Stimulated activated memory B cell treated with anti-CD40 and anti-IgM and Interleukin-4, amounts not matched to agents 10 μg/mL and 1 μg/mL and 100 μg/mL, for 72 hours (primary cell): ENCODE measurements at regions not wholly inside any gene's neighbourhood (a gene's known extent, or its start where the extent isn't known, plus 50 kb on each side); places are given as distances from the start of the nearest gene placed in this dataset.
A peak's percentile ranks its signal among the peaks of the same experiment; 100 is the strongest.

Source experiments
- ATAC-seq: fragments of 150-1000 bp; cut with Tn5 transposase; 2 replicates; pipeline ENCODE4 v1.10.0; 2021
- H3K27ac Mint-ChIP-seq: one replicate; pipeline ENCODE4 v1.8.0; 2022; ENCODE audit warnings: mild to moderate bottlenecking, mixed read lengths
- H3K27me3 Mint-ChIP-seq: one replicate; pipeline ENCODE4 v1.8.0; 2022; ENCODE audit warnings: mixed read lengths
- H3K36me3 Mint-ChIP-seq: one replicate; pipeline ENCODE4 v1.8.0; 2022; ENCODE audit warnings: mixed read lengths
- H3K4me1 Mint-ChIP-seq: one replicate; pipeline ENCODE4 v1.8.0; 2022; ENCODE audit warnings: mixed read lengths
- H3K4me3 Mint-ChIP-seq: one replicate; pipeline ENCODE4 v1.8.0; 2022; ENCODE audit warnings: mild to moderate bottlenecking, moderate library complexity, mixed read lengths
- H3K9me3 Mint-ChIP-seq: one replicate; pipeline ENCODE4 v1.8.0; 2022; ENCODE audit warnings: mixed read lengths

- no peaks in the 10 kb centered on the region for H3K36me3 Mint-ChIP-seq
- peaks cover 39% of the 10 kb centered on the region for H3K27me3 Mint-ChIP-seq
- ATAC-seq = no peak
- no peaks in the 10 kb centered on the region for H3K9me3 Mint-ChIP-seq
- H3K4me3 Mint-ChIP-seq = no peak overlapping the region
- peaks cover 7% of the 10 kb centered on the region for H3K4me1 Mint-ChIP-seq
- no peak overlapping the region for H3K27ac Mint-ChIP-seq
Measured at GRCh38 chr2:120549841-120550240, 185.8 kb upstream of the GLI2 start.

DNA sequence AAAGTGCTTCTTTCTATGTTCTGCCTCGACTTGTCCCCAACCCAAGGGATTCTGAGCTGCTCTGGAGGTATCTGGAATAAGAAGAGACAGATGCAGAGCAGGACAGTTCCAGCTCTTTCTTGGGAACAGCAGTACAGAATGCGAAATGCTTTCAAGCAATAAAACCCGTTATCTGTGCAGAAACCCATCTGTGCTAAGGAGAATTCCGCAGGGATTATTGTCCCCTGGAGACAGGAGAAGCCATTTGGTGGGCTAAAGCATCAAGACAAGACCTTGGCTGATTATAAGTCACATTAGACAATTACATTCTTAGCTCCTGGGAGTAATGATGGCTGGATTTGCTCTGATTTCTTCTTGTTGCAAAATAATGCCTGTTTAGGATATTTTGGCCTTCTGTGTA, 185.4 kb upstream of the GLI2 start:
- Mint-ChIP-seq H3K27me3 (peaks cover 39% of the 10 kb centered on the region), H3K9me3 (no peaks in the 10 kb centered on the region), H3K36me3 (no peaks in the 10 kb centered on the region), H3K4me3 (no peak overlapping the region), H3K27ac (no peak overlapping the region), H3K4me1 (peaks cover 7% of the 10 kb centered on the region)
- ATAC-seq = no peak

- Mint-ChIP-seq H3K27me3 (peaks cover 38% of the 10 kb centered on the region), H3K27ac (no peak overlapping the region), H3K9me3 (no peaks in the 10 kb centered on the region), H3K4me3 (no peak overlapping the region), H3K4me1 (peaks cover 7% of the 10 kb centered on the region), H3K36me3 (no peaks in the 10 kb centered on the region)
- no peak for ATAC-seq
Measured at GRCh38 chr2:120550893-120551446, 184.7 kb upstream of the GLI2 start.

GRCh38 chr2:120551522-120551921, 184.1 kb upstream of the GLI2 start:
- Mint-ChIP-seq H3K9me3 (no peaks in the 10 kb centered on the region), H3K4me3 (no peak overlapping the region), H3K27me3 (peaks cover 40% of the 10 kb centered on the region), H3K27ac (no peak overlapping the region), H3K4me1 (peaks cover 7% of the 10 kb centered on the region), H3K36me3 (no peaks in the 10 kb centered on the region)
- peak; percentile 55 for ATAC-seq

GRCh38 chr2:120552079-120552478, 183.6 kb upstream of the GLI2 start:
- no peaks in the 10 kb centered on the region for H3K36me3 Mint-ChIP-seq
- H3K4me3 Mint-ChIP-seq = no peak overlapping the region
- H3K27me3 Mint-ChIP-seq = peaks cover 45% of the 10 kb centered on the region
- no peak for ATAC-seq
- no peaks in the 10 kb centered on the region for H3K9me3 Mint-ChIP-seq
- H3K4me1 Mint-ChIP-seq = peaks cover 7% of the 10 kb centered on the region
- no peak overlapping the region for H3K27ac Mint-ChIP-seq

DNA sequence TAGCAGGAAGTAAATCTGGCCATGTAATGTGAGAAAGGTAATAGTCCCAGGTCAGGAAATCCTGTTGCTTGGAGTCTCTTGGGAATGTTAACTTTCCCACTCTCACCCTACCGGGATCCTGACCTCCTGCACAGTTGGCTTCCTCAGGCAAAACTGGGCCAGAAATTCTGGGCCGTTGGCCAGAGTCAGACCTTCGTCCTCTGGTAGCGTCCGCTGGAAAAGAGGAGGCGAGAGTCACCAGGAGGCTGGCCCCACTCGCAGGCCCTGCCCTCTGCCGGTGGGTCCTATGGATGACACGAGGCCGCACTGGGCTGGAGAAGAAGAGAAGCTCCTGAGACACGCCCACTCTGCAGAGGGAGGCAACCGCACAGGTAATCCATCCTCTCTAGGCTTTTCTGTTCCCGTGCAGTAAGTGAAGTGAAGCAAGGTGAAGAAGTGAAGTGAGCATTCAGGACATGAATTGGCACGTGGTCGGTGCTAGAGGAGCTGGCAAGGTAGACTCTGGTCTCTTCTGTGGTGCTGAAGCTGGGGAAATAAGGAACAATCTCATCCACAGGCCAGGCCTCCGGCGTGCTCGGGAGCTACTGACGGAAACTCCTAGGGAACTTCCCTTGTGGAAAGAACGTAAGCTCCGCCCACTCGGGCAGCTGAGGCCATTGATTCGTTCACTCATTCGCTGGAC, 182.7 kb upstream of the GLI2 start:
- Mint-ChIP-seq H3K27me3 (peaks cover 52% of the 10 kb centered on the region), H3K9me3 (no peaks in the 10 kb centered on the region), H3K4me3 (no peak overlapping the region), H3K27ac (no peak overlapping the region), H3K36me3 (no peaks in the 10 kb centered on the region), H3K4me1 (peaks cover 7% of the 10 kb centered on the region)
- no peak for ATAC-seq

GRCh38 chr2:120554625-120555032, 181.0 kb upstream of the GLI2 start:
- Mint-ChIP-seq H3K27me3 (peaks cover 52% of the 10 kb centered on the region), H3K4me1 (peaks cover 7% of the 10 kb centered on the region), H3K9me3 (no peaks in the 10 kb centered on the region), H3K36me3 (no peaks in the 10 kb centered on the region), H3K4me3 (no peak overlapping the region), H3K27ac (no peak overlapping the region)
- no peak for ATAC-seq

DNA sequence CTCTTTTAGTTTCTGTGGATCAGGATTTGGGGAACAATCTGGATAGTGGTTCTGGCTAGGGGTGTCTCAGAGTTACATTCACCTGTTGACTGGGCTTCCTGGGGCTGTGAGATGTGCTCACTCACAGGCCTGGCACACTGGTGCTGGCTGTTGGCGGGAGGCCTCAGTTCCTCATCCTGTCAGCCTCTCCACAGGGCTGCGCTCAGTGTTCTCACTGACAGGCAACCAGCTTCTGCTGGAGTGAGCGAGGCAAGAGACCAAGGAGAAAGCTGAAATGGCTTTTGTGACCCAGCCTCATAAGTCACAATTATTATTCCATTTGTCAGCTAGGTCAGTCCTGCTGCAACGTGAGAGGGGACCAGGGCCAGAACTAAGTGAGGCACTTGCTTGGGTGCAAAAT, 180.6 kb upstream of the GLI2 start:
- no peak overlapping the region for H3K27ac Mint-ChIP-seq
- H3K4me3 Mint-ChIP-seq = no peak overlapping the region
- peaks cover 7% of the 10 kb centered on the region for H3K4me1 Mint-ChIP-seq
- no peaks in the 10 kb centered on the region for H3K36me3 Mint-ChIP-seq
- ATAC-seq = no peak
- peaks cover 52% of the 10 kb centered on the region for H3K27me3 Mint-ChIP-seq
- H3K9me3 Mint-ChIP-seq = no peaks in the 10 kb centered on the region

GRCh38 chr2:120556911-120557310, 178.8 kb upstream of the GLI2 start:
- Mint-ChIP-seq H3K36me3 (no peaks in the 10 kb centered on the region), H3K9me3 (no peaks in the 10 kb centered on the region), H3K4me3 (no peak overlapping the region), H3K27me3 (peaks cover 52% of the 10 kb centered on the region), H3K4me1 (peaks cover 7% of the 10 kb centered on the region), H3K27ac (no peak overlapping the region)
- no peak for ATAC-seq

DNA sequence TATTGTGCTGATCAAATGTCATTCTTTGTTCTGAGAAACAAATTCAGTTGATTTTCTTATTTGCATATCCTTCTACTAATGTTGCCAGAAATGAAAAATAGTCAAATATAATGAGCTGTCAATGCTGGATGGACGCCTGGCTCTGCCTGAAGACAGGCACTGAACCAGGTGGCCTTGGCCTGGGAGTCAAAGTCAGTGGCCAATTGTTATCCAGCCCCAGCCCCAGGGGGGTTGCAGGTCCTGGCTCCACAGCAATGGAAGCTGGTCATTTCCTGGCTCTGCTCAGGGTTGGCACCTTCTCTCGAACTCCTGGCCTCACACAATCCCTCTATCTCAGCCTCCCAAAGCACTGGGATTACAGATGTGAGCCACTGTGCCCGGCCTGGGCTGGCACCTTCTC, 176.8 kb upstream of the GLI2 start:
- ATAC-seq = no peak
- no peaks in the 10 kb centered on the region for H3K4me1 Mint-ChIP-seq
- H3K9me3 Mint-ChIP-seq = no peaks in the 10 kb centered on the region
- no peak overlapping the region for H3K27ac Mint-ChIP-seq
- no peaks in the 10 kb centered on the region for H3K36me3 Mint-ChIP-seq
- peaks cover 50% of the 10 kb centered on the region for H3K27me3 Mint-ChIP-seq
- H3K4me3 Mint-ChIP-seq = no peak overlapping the region

- H3K27ac Mint-ChIP-seq = no peak overlapping the region
- no peaks in the 10 kb centered on the region for H3K9me3 Mint-ChIP-seq
- H3K4me3 Mint-ChIP-seq = no peak overlapping the region
- peaks cover 45% of the 10 kb centered on the region for H3K27me3 Mint-ChIP-seq
- no peaks in the 10 kb centered on the region for H3K36me3 Mint-ChIP-seq
- ATAC-seq = no peak
- H3K4me1 Mint-ChIP-seq = no peaks in the 10 kb centered on the region
Measured at GRCh38 chr2:120559401-120559800, 176.3 kb upstream of the GLI2 start.

- H3K27ac Mint-ChIP-seq = no peak overlapping the region
- no peaks in the 10 kb centered on the region for H3K9me3 Mint-ChIP-seq
- no peaks in the 10 kb centered on the region for H3K36me3 Mint-ChIP-seq
- H3K4me1 Mint-ChIP-seq = no peaks in the 10 kb centered on the region
- H3K27me3 Mint-ChIP-seq = peaks cover 36% of the 10 kb centered on the region
- H3K4me3 Mint-ChIP-seq = no peak overlapping the region
- no peak for ATAC-seq
Measured at GRCh38 chr2:120560330-120560729, 175.3 kb upstream of the GLI2 start.

- H3K4me3 Mint-ChIP-seq = no peak overlapping the region
- H3K9me3 Mint-ChIP-seq = no peaks in the 10 kb centered on the region
- ATAC-seq = no peak
- H3K4me1 Mint-ChIP-seq = no peaks in the 10 kb centered on the region
- no peak overlapping the region for H3K27ac Mint-ChIP-seq
- H3K36me3 Mint-ChIP-seq = no peaks in the 10 kb centered on the region
- H3K27me3 Mint-ChIP-seq = peaks cover 24% of the 10 kb centered on the region
Measured at GRCh38 chr2:120561379-120562035, 174.2 kb upstream of the GLI2 start.

DNA sequence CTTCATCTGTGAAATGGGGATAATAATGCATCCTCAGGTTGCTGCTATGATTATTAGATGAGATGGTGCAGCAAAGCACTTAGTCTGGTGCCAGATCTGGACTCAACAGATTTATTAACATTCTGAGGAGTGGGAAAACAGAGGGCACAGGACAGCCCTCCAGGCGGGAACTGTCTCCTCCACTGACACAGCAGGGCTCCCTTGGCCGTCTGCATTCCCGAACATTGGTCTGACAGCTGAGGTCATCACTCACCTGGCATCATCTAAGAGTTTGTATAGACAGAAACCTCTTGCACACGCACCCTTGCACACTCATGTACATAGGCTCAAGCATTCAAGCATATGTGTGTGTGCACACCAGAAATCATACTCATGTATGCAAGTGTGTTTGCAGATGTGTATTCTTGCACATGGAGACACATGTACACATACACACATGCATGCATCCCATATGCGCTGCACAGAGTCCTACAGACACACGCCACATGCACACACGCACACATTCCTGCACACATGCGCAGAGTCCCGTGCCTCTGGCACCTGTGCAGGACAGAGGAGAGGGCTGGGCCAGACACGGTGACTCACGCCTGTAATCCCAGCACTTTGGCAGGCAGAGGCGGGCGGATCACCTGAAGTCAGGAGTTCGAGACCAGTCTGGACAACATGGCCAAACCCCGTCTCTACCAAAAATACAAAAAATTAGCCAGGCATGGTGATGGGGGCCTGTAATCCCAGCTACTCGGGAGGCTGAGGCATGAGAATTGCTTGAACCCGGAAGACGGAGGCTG, 173.3 kb upstream of the GLI2 start:
- no peak for ATAC-seq
- peaks cover 15% of the 10 kb centered on the region for H3K27me3 Mint-ChIP-seq
- no peak overlapping the region for H3K27ac Mint-ChIP-seq
- H3K36me3 Mint-ChIP-seq = no peaks in the 10 kb centered on the region
- H3K9me3 Mint-ChIP-seq = no peaks in the 10 kb centered on the region
- no peaks in the 10 kb centered on the region for H3K4me1 Mint-ChIP-seq
- H3K4me3 Mint-ChIP-seq = no peak overlapping the region

GRCh38 chr2:120563616-120564015, 172.1 kb upstream of the GLI2 start:
- H3K27me3 Mint-ChIP-seq = peaks cover 17% of the 10 kb centered on the region

More at GRCh38 chr2:120563616-120564015, 172.1 kb upstream of the GLI2 start:
- Mint-ChIP-seq H3K27ac (no peak overlapping the region), H3K9me3 (no peaks in the 10 kb centered on the region), H3K36me3 (no peaks in the 10 kb centered on the region), H3K4me3 (no peak overlapping the region), H3K4me1 (no peaks in the 10 kb centered on the region)
- no peak for ATAC-seq
